ENCODE measurements at regions not wholly inside any gene's neighbourhood (a gene's known extent, or its start where the extent isn't known, plus 50 kb on each side); places are given as distances from the start of the nearest gene placed in this dataset.

DNA sequence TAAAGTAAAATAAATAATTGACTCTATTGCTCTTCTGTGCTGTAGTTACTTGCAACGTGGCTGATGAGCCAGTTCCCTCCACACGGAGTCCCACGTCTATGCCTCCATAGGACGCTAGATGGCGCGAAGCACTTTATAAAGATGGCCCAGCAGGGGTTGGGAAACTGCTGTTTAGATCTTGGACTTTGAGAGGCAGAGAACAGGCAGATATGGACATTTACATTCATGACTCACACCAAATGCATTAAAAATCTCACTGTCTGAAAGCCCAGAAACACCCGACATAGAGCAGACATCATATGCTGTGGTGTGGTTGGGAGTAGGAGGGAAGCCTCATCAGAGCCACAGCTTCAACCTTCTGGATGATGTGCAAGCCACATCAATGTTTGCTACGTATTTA is 643.1 kb upstream of the ARGLU1 start:
- no peaks in the 10 kb centered on the region for H3K36me3 Mint-ChIP-seq (ENCODE audit: low read depth, unreplicated experiment)
- no peak overlapping the region for H3K9ac ChIP-seq (ENCODE audit: low read length)
- peak; percentile 60 for FAIRE-seq
- no peaks in the 10 kb centered on the region for H3K79me2 ChIP-seq (ENCODE audit: insufficient read depth, low read length)
- DNase-seq (ENCODE audit: low read depth): peak; percentile 81
- H3K27me3 ChIP-seq (ENCODE audit: insufficient read depth, low read length): no peaks in the 10 kb centered on the region
- TF ChIP-seq, protein P1, sequence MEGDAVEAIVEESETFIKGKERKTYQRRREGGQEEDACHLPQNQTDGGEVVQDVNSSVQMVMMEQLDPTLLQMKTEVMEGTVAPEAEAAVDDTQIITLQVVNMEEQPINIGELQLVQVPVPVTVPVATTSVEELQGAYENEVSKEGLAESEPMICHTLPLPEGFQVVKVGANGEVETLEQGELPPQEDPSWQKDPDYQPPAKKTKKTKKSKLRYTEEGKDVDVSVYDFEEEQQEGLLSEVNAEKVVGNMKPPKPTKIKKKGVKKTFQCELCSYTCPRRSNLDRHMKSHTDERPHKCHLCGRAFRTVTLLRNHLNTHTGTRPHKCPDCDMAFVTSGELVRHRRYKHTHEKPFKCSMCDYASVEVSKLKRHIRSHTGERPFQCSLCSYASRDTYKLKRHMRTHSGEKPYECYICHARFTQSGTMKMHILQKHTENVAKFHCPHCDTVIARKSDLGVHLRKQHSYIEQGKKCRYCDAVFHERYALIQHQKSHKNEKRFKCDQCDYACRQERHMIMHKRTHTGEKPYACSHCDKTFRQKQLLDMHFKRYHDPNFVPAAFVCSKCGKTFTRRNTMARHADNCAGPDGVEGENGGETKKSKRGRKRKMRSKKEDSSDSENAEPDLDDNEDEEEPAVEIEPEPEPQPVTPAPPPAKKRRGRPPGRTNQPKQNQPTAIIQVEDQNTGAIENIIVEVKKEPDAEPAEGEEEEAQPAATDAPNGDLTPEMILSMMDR (IDR thresholded peaks at IDR 0.05; ENCODE audit: insufficient read depth, low read depth, low read length): peak; percentile 97
- TF ChIP-seq EZH2 (IDR thresholded peaks at IDR 0.05; ENCODE audit: insufficient read depth, low read length): no peak
- peak overlapping the region; percentile 48 for H3K4me2 ChIP-seq (ENCODE audit: low read length)
- peaks cover 11% of the 10 kb centered on the region for H3K4me1 Mint-ChIP-seq (ENCODE audit: low read depth, unreplicated experiment)
- no peaks in the 10 kb centered on the region for H4K20me1 ChIP-seq (ENCODE audit: insufficient read depth, low read length)
- H3K4me3 Mint-ChIP-seq (ENCODE audit: unreplicated experiment): no peak overlapping the region
- no peaks in the 10 kb centered on the region for H3K4me1 ChIP-seq (ENCODE audit: insufficient read depth, low read length)
- no peaks in the 10 kb centered on the region for H3K27me3 Mint-ChIP-seq (ENCODE audit: low read depth, unreplicated experiment)
- no peaks in the 10 kb centered on the region for H3K9me3 ChIP-seq (ENCODE audit: insufficient read depth, low read depth, low read length)
- H3K36me3 ChIP-seq (ENCODE audit: insufficient read depth, low read length): no peaks in the 10 kb centered on the region
- no peak overlapping the region for H3K4me3 ChIP-seq (ENCODE audit: insufficient read depth, low read depth, low read length)
- H3K27ac Mint-ChIP-seq (ENCODE audit: unreplicated experiment): peak overlapping the region; percentile 48
- H3K9me3 Mint-ChIP-seq (ENCODE audit: unreplicated experiment): no peaks in the 10 kb centered on the region
- no peak overlapping the region for H3K27ac ChIP-seq (ENCODE audit: low read depth, low read length)
- H2AFZ ChIP-seq (ENCODE audit: low read depth, low read length): no peak overlapping the region

DNA sequence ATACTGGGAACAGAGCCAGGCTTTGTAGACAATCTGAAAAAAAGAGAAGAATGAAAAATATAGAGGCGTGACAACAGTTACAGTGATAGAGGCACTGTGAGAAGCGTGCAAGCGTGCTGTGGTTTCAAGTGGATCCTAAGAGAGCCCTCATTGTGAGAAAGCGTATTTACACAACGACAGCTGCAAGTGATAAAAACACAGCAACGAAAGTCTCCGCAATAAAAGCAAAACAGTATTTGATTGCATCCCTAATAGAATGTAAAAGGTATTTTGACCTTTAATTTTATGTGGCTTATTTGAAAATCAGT is 642.7 kb upstream of the ARGLU1 start:
- Histone ChIP-seq H3K79me2 (ENCODE audit: insufficient read depth, low read length) (no peaks in the 10 kb centered on the region), H3K27ac (ENCODE audit: low read depth, low read length) (no peak overlapping the region), H3K27me3 (ENCODE audit: insufficient read depth, low read length) (no peaks in the 10 kb centered on the region), H4K20me1 (ENCODE audit: insufficient read depth, low read length) (no peaks in the 10 kb centered on the region), H3K4me1 (ENCODE audit: insufficient read depth, low read length) (no peaks in the 10 kb centered on the region), H3K9ac (ENCODE audit: low read length) (peak overlapping the region; percentile 10), H3K4me2 (ENCODE audit: low read length) (peak overlapping the region; percentile 48), H3K9me3 (ENCODE audit: insufficient read depth, low read depth, low read length) (no peaks in the 10 kb centered on the region), H3K36me3 (ENCODE audit: insufficient read depth, low read length) (no peaks in the 10 kb centered on the region), H3K4me3 (ENCODE audit: insufficient read depth, low read depth, low read length) (peak overlapping the region; percentile 8), H2AFZ (ENCODE audit: low read depth, low read length) (no peak overlapping the region)
- Mint-ChIP-seq H3K27ac (ENCODE audit: unreplicated experiment) (no peak overlapping the region), H3K9me3 (ENCODE audit: unreplicated experiment) (no peaks in the 10 kb centered on the region), H3K36me3 (ENCODE audit: low read depth, unreplicated experiment) (no peaks in the 10 kb centered on the region), H3K27me3 (ENCODE audit: low read depth, unreplicated experiment) (no peaks in the 10 kb centered on the region), H3K4me3 (ENCODE audit: unreplicated experiment) (no peak overlapping the region), H3K4me1 (ENCODE audit: low read depth, unreplicated experiment) (peaks cover 11% of the 10 kb centered on the region)
- FAIRE-seq: no peak
- peak; percentile 14 for DNase-seq (ENCODE audit: low read depth)
- TF ChIP-seq, protein P1 (IDR thresholded peaks at IDR 0.05; ENCODE audit: insufficient read depth, low read depth, low read length): no peak
- no peak for TF ChIP-seq EZH2 (IDR thresholded peaks at IDR 0.05; ENCODE audit: insufficient read depth, low read length)

DNA sequence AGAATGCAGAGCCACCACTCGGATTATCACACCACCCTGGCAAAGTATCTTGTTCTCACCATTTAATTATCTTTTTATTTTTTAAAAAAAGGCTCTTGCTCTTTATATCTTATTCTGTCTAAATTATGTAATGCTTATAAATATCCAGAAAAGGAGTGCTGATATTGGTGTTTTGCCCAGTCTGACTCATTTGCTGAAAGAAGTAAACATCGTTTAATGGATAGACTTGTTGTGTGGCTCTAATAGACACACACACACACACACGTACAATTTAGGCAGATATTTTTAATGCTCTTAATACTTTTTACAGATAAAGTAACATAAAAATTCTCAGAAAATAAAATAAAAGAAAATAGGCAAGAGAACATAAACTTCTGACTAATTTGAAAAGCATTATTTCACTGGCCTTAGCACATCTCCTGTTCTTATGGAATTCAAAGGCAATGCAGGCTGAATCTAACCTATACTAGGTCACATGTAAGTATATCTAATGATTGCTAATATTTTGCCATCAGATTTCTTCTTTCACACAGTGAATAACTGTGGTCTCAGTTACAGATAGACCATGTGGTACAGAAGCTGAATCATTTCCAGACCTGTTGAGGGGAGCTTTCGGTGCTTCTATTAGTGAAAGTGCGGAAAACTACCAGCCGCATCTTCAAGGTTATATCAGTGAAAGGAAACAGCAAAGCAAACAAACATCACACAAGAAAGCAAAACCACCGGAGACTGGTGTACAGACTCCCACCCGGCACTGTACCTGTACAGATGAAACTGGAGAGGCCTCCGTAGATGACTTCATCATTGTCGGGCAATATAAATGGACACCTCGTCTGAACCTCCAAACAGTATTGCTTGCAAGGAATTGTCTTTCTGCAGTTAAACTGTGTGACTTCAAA is 642.1 kb upstream of the ARGLU1 start:
- H3K4me3 ChIP-seq (ENCODE audit: insufficient read depth, low read depth, low read length): peak overlapping the region; percentile 8
- peaks cover 11% of the 10 kb centered on the region for H3K4me1 Mint-ChIP-seq (ENCODE audit: low read depth, unreplicated experiment)
- H3K27me3 Mint-ChIP-seq (ENCODE audit: low read depth, unreplicated experiment): no peaks in the 10 kb centered on the region

More for the DNA sequence above, 642.1 kb upstream of the ARGLU1 start:
- no peaks in the 10 kb centered on the region for H3K27me3 ChIP-seq (ENCODE audit: insufficient read depth, low read length)
- H3K4me3 Mint-ChIP-seq (ENCODE audit: unreplicated experiment): no peak overlapping the region
- no peaks in the 10 kb centered on the region for H3K4me1 ChIP-seq (ENCODE audit: insufficient read depth, low read length)
- peak overlapping the region; percentile 10 for H3K9ac ChIP-seq (ENCODE audit: low read length)
- DNase-seq (ENCODE audit: low read depth) (peak; percentile 39), FAIRE-seq (no peak)
- H3K9me3 ChIP-seq (ENCODE audit: insufficient read depth, low read depth, low read length): no peaks in the 10 kb centered on the region
- no peak overlapping the region for H3K27ac Mint-ChIP-seq (ENCODE audit: unreplicated experiment)
- H3K36me3 Mint-ChIP-seq (ENCODE audit: low read depth, unreplicated experiment): no peaks in the 10 kb centered on the region
- H3K4me2 ChIP-seq (ENCODE audit: low read length): peak overlapping the region; percentile 48
- no peaks in the 10 kb centered on the region for H3K9me3 Mint-ChIP-seq (ENCODE audit: unreplicated experiment)
- H3K79me2 ChIP-seq (ENCODE audit: insufficient read depth, low read length): no peaks in the 10 kb centered on the region
- no peaks in the 10 kb centered on the region for H3K36me3 ChIP-seq (ENCODE audit: insufficient read depth, low read length)
- H4K20me1 ChIP-seq (ENCODE audit: insufficient read depth, low read length): no peaks in the 10 kb centered on the region
- TF ChIP-seq EZH2 (IDR thresholded peaks at IDR 0.05; ENCODE audit: insufficient read depth, low read length): no peak
- TF ChIP-seq, protein P1 (IDR thresholded peaks at IDR 0.05; ENCODE audit: insufficient read depth, low read depth, low read length): no peak
- no peak overlapping the region for H2AFZ ChIP-seq (ENCODE audit: low read depth, low read length)
- H3K27ac ChIP-seq (ENCODE audit: low read depth, low read length): no peak overlapping the region

Measured in astrocyte (in vitro differentiated cells and primary cell).